ENCODE measurements at regions not wholly inside any gene's neighbourhood (a gene's known extent, or its start where the extent isn't known, plus 50 kb on each side); places are given as distances from the start of the nearest gene placed in this dataset.
"Not testable (repeated sequence)": the region's sequence is repeated elsewhere in the genome, so short reads cannot be mapped to it uniquely, and the experiment has no call there.

GRCh38 chr18:39599251-39599650 is 2033.7 kb upstream of the CELF4 start:
- H3K9me3 ChIP-seq (ENCODE audit: control insufficient read depth in 2 of 2, low read length in 2 of 2) = no peaks in the 10 kb centered on the region
- no peaks in the 10 kb centered on the region for H3K36me3 ChIP-seq (ENCODE audit: control insufficient read depth in 2 of 2, insufficient read depth in 2 of 2, low read length in 2 of 2)
- no peak overlapping the region for H3K9ac ChIP-seq (ENCODE audit: low read length in 2 of 2)
- no peaks in the 10 kb centered on the region for H3K4me1 ChIP-seq (ENCODE audit: control insufficient read depth, insufficient read depth, low read length)
- no peaks in the 10 kb centered on the region for H3K27me3 ChIP-seq (ENCODE audit: control insufficient read depth in 1 of 2, insufficient read depth in 2 of 2, low read length in 2 of 2)
- H3K4me3 ChIP-seq (ENCODE audit: low read length in 2 of 2) = no peak overlapping the region
- H3K27ac ChIP-seq (ENCODE audit: low read length) = no peak overlapping the region

DNA sequence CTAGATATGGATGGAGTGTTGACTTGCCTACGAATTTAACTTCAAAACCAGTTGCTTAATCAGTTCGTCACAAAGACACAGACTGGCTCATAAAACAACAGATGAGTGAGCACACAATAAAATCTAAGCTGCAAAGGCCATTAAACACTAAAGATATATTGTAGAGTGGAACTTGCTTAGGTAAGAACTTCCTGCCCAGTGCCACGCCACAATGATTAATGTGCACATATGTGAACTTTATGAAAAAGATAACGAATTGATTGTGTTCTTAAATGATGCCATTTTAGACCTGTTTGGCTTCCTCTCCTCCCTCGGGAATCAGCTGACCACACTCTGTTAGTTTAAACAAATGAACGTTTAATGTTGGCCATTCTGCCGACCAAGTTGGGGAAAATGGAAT is 2031.3 kb upstream of the CELF4 start:
- Histone ChIP-seq H3K4me1 (ENCODE audit: control insufficient read depth, insufficient read depth, low read length) (no peaks in the 10 kb centered on the region), H3K27ac (ENCODE audit: low read length) (no peak overlapping the region), H3K4me3 (ENCODE audit: low read length in 2 of 2) (no peak overlapping the region), H3K36me3 (ENCODE audit: control insufficient read depth in 2 of 2, insufficient read depth in 2 of 2, low read length in 2 of 2) (no peaks in the 10 kb centered on the region), H3K9me3 (ENCODE audit: control insufficient read depth in 2 of 2, low read length in 2 of 2) (no peaks in the 10 kb centered on the region), H3K9ac (ENCODE audit: low read length in 2 of 2) (no peak overlapping the region), H3K27me3 (ENCODE audit: control insufficient read depth in 1 of 2, insufficient read depth in 2 of 2, low read length in 2 of 2) (no peaks in the 10 kb centered on the region)

DNA sequence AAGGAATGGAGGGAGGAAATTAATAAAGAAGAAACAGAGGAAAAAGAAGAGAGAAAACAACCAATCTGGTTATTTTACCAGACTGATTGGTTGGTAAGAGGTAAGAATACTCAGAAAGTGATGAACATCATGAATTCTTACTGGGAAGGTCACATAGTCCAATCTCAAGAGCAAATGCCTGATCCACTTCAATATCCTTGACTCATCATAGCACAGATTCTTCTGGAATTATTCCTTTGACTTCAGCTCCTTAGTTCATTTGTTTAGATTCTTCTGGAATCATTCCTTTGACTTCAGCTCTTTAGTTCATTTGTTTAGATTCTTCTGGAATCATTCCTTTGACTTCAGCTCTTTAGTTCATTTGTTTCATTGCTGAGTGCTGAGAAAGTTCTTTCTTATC is 2030.6 kb upstream of the CELF4 start:
- H3K4me1 ChIP-seq (ENCODE audit: control insufficient read depth, insufficient read depth, low read length) = no peaks in the 10 kb centered on the region
- no peaks in the 10 kb centered on the region for H3K9me3 ChIP-seq (ENCODE audit: control insufficient read depth in 2 of 2, low read length in 2 of 2)
- H3K4me3 ChIP-seq (ENCODE audit: low read length in 2 of 2) = no peak overlapping the region
- no peaks in the 10 kb centered on the region for H3K27me3 ChIP-seq (ENCODE audit: control insufficient read depth in 1 of 2, insufficient read depth in 2 of 2, low read length in 2 of 2)
- H3K9ac ChIP-seq (ENCODE audit: low read length in 2 of 2) = no peak overlapping the region
- H3K27ac ChIP-seq (ENCODE audit: low read length) = no peak overlapping the region
- H3K36me3 ChIP-seq (ENCODE audit: control insufficient read depth in 2 of 2, insufficient read depth in 2 of 2, low read length in 2 of 2) = no peaks in the 10 kb centered on the region

GRCh38 chr18:39594206-39594605 is 2028.6 kb upstream of the CELF4 start:
- no peaks in the 10 kb centered on the region for H3K4me1 ChIP-seq (ENCODE audit: control insufficient read depth, insufficient read depth, low read length)
- H3K9me3 ChIP-seq (ENCODE audit: control insufficient read depth in 2 of 2, low read length in 2 of 2) = no peaks in the 10 kb centered on the region
- no peaks in the 10 kb centered on the region for H3K27me3 ChIP-seq (ENCODE audit: control insufficient read depth in 1 of 2, insufficient read depth in 2 of 2, low read length in 2 of 2)
- H3K9ac ChIP-seq (ENCODE audit: low read length in 2 of 2) = no peak overlapping the region
- no peak overlapping the region for H3K27ac ChIP-seq (ENCODE audit: low read length)
- no peak overlapping the region for H3K4me3 ChIP-seq (ENCODE audit: low read length in 2 of 2)
- no peaks in the 10 kb centered on the region for H3K36me3 ChIP-seq (ENCODE audit: control insufficient read depth in 2 of 2, insufficient read depth in 2 of 2, low read length in 2 of 2)

- Histone ChIP-seq H3K9ac (ENCODE audit: low read length in 2 of 2) (no peak overlapping the region), H3K36me3 (ENCODE audit: control insufficient read depth in 2 of 2, insufficient read depth in 2 of 2, low read length in 2 of 2) (no peaks in the 10 kb centered on the region), H3K4me1 (ENCODE audit: control insufficient read depth, insufficient read depth, low read length) (no peaks in the 10 kb centered on the region), H3K9me3 (ENCODE audit: control insufficient read depth in 2 of 2, low read length in 2 of 2) (no peaks in the 10 kb centered on the region), H3K4me3 (ENCODE audit: low read length in 2 of 2) (no peak overlapping the region), H3K27me3 (ENCODE audit: control insufficient read depth in 1 of 2, insufficient read depth in 2 of 2, low read length in 2 of 2) (no peaks in the 10 kb centered on the region), H3K27ac (ENCODE audit: low read length) (no peak overlapping the region)
Measured at GRCh38 chr18:39591649-39592048, 2026.1 kb upstream of the CELF4 start.

- Histone ChIP-seq H3K27me3 (ENCODE audit: control insufficient read depth in 1 of 2, insufficient read depth in 2 of 2, low read length in 2 of 2) (no peaks in the 10 kb centered on the region), H3K4me1 (ENCODE audit: control insufficient read depth, insufficient read depth, low read length) (no peaks in the 10 kb centered on the region), H3K4me3 (ENCODE audit: low read length in 2 of 2) (no peak overlapping the region), H3K9me3 (ENCODE audit: control insufficient read depth in 2 of 2, low read length in 2 of 2) (no peaks in the 10 kb centered on the region), H3K36me3 (ENCODE audit: control insufficient read depth in 2 of 2, insufficient read depth in 2 of 2, low read length in 2 of 2) (no peaks in the 10 kb centered on the region), H3K27ac (ENCODE audit: low read length) (no peak overlapping the region), H3K9ac (ENCODE audit: low read length in 2 of 2) (no peak overlapping the region)
Measured at GRCh38 chr18:39589496-39589895, 2023.9 kb upstream of the CELF4 start.

- Histone ChIP-seq H3K27ac (ENCODE audit: low read length) (no peak overlapping the region), H3K9me3 (ENCODE audit: control insufficient read depth in 2 of 2, low read length in 2 of 2) (no peaks in the 10 kb centered on the region), H3K27me3 (ENCODE audit: control insufficient read depth in 1 of 2, insufficient read depth in 2 of 2, low read length in 2 of 2) (no peaks in the 10 kb centered on the region), H3K36me3 (ENCODE audit: control insufficient read depth in 2 of 2, insufficient read depth in 2 of 2, low read length in 2 of 2) (no peaks in the 10 kb centered on the region), H3K9ac (ENCODE audit: low read length in 2 of 2) (no peak overlapping the region), H3K4me1 (ENCODE audit: control insufficient read depth, insufficient read depth, low read length) (no peaks in the 10 kb centered on the region), H3K4me3 (ENCODE audit: low read length in 2 of 2) (no peak overlapping the region)
Measured at GRCh38 chr18:39587586-39587985, 2022.0 kb upstream of the CELF4 start.

- no peak overlapping the region for H3K27ac ChIP-seq (ENCODE audit: low read length)
- H3K4me1 ChIP-seq (ENCODE audit: control insufficient read depth, insufficient read depth, low read length) = no peaks in the 10 kb centered on the region
- H3K27me3 ChIP-seq (ENCODE audit: control insufficient read depth in 1 of 2, insufficient read depth in 2 of 2, low read length in 2 of 2) = no peaks in the 10 kb centered on the region
- H3K9ac ChIP-seq (ENCODE audit: low read length in 2 of 2) = no peak overlapping the region
- no peaks in the 10 kb centered on the region for H3K36me3 ChIP-seq (ENCODE audit: control insufficient read depth in 2 of 2, insufficient read depth in 2 of 2, low read length in 2 of 2)
- H3K4me3 ChIP-seq (ENCODE audit: low read length in 2 of 2) = no peak overlapping the region
- H3K9me3 ChIP-seq (ENCODE audit: control insufficient read depth in 2 of 2, low read length in 2 of 2) = no peaks in the 10 kb centered on the region
Measured at GRCh38 chr18:39586741-39587140, 2021.1 kb upstream of the CELF4 start.

GRCh38 chr18:39574897-39575296 is 2009.3 kb upstream of the CELF4 start:
- Histone ChIP-seq H3K4me1 (ENCODE audit: control insufficient read depth, insufficient read depth, low read length) (no peaks in the 10 kb centered on the region), H3K9me3 (ENCODE audit: control insufficient read depth in 2 of 2, low read length in 2 of 2) (no peaks in the 10 kb centered on the region), H3K4me3 (ENCODE audit: low read length in 2 of 2) (no peak overlapping the region), H3K36me3 (ENCODE audit: control insufficient read depth in 2 of 2, insufficient read depth in 2 of 2, low read length in 2 of 2) (no peaks in the 10 kb centered on the region), H3K27ac (ENCODE audit: low read length) (no peak overlapping the region), H3K27me3 (ENCODE audit: control insufficient read depth in 1 of 2, insufficient read depth in 2 of 2, low read length in 2 of 2) (no peaks in the 10 kb centered on the region), H3K9ac (ENCODE audit: low read length in 2 of 2) (no peak overlapping the region)

GRCh38 chr18:39571511-39571910 is 2005.9 kb upstream of the CELF4 start:
- Histone ChIP-seq H3K27ac (ENCODE audit: low read length) (no peak overlapping the region), H3K4me3 (ENCODE audit: low read length in 2 of 2) (no peak overlapping the region), H3K4me1 (ENCODE audit: control insufficient read depth, insufficient read depth, low read length) (no peaks in the 10 kb centered on the region)

DNA sequence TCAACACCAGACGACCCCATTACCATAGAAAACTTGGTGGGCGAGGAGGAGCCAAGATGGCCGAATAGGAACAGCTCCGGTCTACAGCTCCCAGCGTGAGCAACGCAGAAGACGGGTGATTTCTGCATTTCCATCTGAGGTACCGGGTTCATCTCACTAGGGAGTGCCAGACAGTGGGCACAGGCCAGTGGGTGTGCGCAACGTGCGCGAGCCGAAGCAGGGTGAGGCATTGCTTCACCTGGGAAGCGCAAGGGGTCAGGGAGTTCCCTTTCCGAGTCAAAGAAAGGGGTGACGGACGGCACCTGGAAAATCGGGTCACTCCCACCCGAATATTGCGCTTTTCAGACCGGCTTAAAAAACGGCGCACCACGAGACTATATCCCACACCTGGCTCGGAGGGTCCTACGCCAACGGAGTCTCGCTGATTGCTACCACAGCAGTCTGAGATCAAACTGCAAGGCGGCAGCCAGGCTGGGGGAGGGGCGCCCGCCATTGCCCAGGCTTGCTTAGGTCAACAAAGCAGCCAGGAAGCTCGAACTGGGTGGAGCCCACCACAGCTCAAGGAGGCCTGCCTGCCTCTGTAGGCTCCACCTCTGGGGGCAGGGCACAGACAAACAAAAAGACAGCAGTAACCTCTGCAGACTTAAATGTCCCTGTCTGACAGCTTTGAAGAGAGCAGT is 2000.1 kb upstream of the CELF4 start:
- H3K36me3 ChIP-seq (ENCODE audit: control insufficient read depth in 2 of 2, insufficient read depth in 2 of 2, low read length in 2 of 2); H3K9ac ChIP-seq (ENCODE audit: low read length in 2 of 2); H3K27ac ChIP-seq (ENCODE audit: low read length); H3K4me3 ChIP-seq (ENCODE audit: low read length in 2 of 2); H3K9me3 ChIP-seq (ENCODE audit: control insufficient read depth in 2 of 2, low read length in 2 of 2); H3K27me3 ChIP-seq (ENCODE audit: control insufficient read depth in 1 of 2, insufficient read depth in 2 of 2, low read length in 2 of 2); H3K4me1 ChIP-seq (ENCODE audit: control insufficient read depth, insufficient read depth, low read length): not testable (repeated sequence)

More at GRCh38 chr18:39571511-39571910, 2005.9 kb upstream of the CELF4 start:
- Histone ChIP-seq H3K27me3 (ENCODE audit: control insufficient read depth in 1 of 2, insufficient read depth in 2 of 2, low read length in 2 of 2) (no peaks in the 10 kb centered on the region), H3K9me3 (ENCODE audit: control insufficient read depth in 2 of 2, low read length in 2 of 2) (no peaks in the 10 kb centered on the region), H3K36me3 (ENCODE audit: control insufficient read depth in 2 of 2, insufficient read depth in 2 of 2, low read length in 2 of 2) (no peaks in the 10 kb centered on the region), H3K9ac (ENCODE audit: low read length in 2 of 2) (no peak overlapping the region)

All from stomach smooth muscle (tissue), 2 donors.